RWPE2 (cell line): ENCODE measurements at regions not wholly inside any gene's neighbourhood (a gene's known extent, or its start where the extent isn't known, plus 50 kb on each side); places are given as distances from the start of the nearest gene placed in this dataset.
"Not testable (repeated sequence)": the region's sequence is repeated elsewhere in the genome, so short reads cannot be mapped to it uniquely, and the experiment has no call there.

ENCODE experiments used
- ATAC-seq: fragments of 200-7000 bp; cut with Tn5 transposase; 3 replicates; pipeline ENCODE4 v1.9.1; 2021; ENCODE audit warnings: low read depth
- DNase-seq: peaks from one replicate; pipeline ENCODE4 v3.0.0-alpha.2; 2020; ENCODE audit warnings: low spot score
- H3K27ac ChIP-seq: fragments of 450-650 bp; 2 replicates; pipeline ENCODE4 v1.5.1; 2017; ENCODE audit warnings: mild to moderate bottlenecking; ENCODE audit not compliant: poor library complexity, severe bottlenecking
- H3K27me3 ChIP-seq: fragments of 250-450 bp; sonication (Bioruptor Pico); 2 replicates; pipeline ENCODE4 v1.5.1; 2021; ENCODE audit warnings: mild to moderate bottlenecking, moderate library complexity; ENCODE audit not compliant: insufficient read depth, poor library complexity, severe bottlenecking
- H3K36me3 ChIP-seq: fragments of 250-450 bp; sonication (Bioruptor Pico); 2 replicates; pipeline ENCODE4 v1.5.1; 2020; ENCODE audit warnings: low read depth, mild to moderate bottlenecking, moderate library complexity
- H3K4me1 ChIP-seq: fragments of 250-450 bp; sonication (Bioruptor Pico); 2 replicates; pipeline ENCODE4 v1.5.1; 2021; ENCODE audit warnings: mild to moderate bottlenecking, moderate library complexity; ENCODE audit not compliant: insufficient read depth, poor library complexity, severe bottlenecking
- H3K4me3 ChIP-seq: fragments of 250-450 bp; sonication (Bioruptor Pico); 2 replicates; pipeline ENCODE4 v1.5.1; 2021; ENCODE audit warnings: mild to moderate bottlenecking, moderate library complexity; ENCODE audit not compliant: severe bottlenecking
- H3K9me3 ChIP-seq: fragments of 250-450 bp; sonication (Bioruptor Pico); 2 replicates; pipeline ENCODE4 v1.5.1; 2021; ENCODE audit warnings: mild to moderate bottlenecking, moderate library complexity; ENCODE audit not compliant: severe bottlenecking

DNA sequence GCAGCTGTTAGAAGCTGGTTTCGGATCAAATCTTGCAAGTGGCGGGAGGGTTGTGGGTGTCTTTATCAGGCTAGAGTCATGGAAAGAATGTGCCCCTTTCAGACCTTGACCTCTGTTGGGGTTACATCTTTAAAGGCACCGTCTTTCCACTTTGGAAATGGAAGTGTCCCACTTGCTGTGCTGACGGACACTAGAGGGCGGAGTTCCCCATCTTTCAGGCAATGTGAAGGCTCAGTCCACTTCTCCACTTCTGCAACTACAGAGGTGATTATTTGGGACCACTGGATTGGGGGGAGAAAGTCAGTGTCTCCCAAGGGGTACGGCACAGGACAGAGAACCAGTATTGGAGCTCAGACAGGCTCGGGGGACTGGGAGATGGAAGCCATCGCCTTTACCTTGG is 3990.7 kb upstream of the TPTE start:
- ATAC-seq = peak; percentile 61
- not testable (repeated sequence) for H3K27me3 ChIP-seq, H3K36me3 ChIP-seq, H3K27ac ChIP-seq, DNase-seq, H3K4me3 ChIP-seq, H3K9me3 ChIP-seq, H3K4me1 ChIP-seq

GRCh38 chr21:6533261-6533660 is 3988.1 kb upstream of the TPTE start:
- not testable (repeated sequence) for H3K4me1 ChIP-seq, H3K27ac ChIP-seq, H3K27me3 ChIP-seq, ATAC-seq, H3K36me3 ChIP-seq, DNase-seq, H3K9me3 ChIP-seq, H3K4me3 ChIP-seq

DNA sequence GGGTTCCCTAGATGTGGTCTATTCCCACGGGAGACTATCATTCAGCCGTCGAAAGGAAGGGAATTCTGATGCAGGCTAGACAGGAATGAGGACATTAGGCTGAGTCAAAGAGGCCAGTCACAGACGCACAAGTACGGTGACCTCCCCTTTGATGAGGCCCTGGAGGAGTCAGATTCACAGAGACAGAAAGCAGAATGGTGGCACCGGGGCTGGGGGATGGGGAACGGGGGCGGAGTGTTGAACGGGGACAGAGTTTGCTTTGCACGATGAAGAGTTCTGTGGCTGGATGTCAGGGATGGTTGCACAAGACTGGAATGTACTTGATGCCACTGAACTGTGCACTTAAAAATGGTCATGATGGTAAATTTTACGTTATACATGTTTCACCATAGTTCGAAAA is 3983.1 kb upstream of the TPTE start:
- not testable (repeated sequence) for H3K4me1 ChIP-seq, ATAC-seq, DNase-seq, H3K9me3 ChIP-seq, H3K27me3 ChIP-seq, H3K36me3 ChIP-seq, H3K4me3 ChIP-seq, H3K27ac ChIP-seq

DNA sequence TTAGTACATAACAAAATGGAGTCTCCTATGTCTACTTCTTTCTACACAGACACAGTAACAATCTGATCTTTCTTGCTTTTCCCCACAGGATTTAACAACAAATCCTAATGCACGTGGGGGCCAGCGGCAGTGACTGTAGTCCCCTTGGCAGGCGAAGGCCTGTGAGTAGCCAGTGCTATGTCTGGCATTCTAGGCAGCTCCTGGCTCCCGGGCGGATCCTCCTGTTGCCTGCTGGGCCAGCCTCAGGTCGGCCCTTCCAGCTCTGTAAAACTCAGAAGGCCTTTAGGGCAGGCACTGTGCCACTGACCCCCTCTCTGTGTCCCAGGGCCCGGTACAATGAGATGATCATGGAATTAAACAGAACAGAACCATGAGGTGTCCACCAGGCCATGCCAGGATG is 3981.7 kb upstream of the TPTE start:
- not testable (repeated sequence) for H3K27ac ChIP-seq, H3K4me1 ChIP-seq, H3K9me3 ChIP-seq, H3K27me3 ChIP-seq, ATAC-seq, H3K36me3 ChIP-seq, H3K4me3 ChIP-seq, DNase-seq

GRCh38 chr21:6541036-6541435 is 3980.3 kb upstream of the TPTE start:
- not testable (repeated sequence) for DNase-seq, H3K27me3 ChIP-seq, H3K4me3 ChIP-seq, ATAC-seq, H3K36me3 ChIP-seq, H3K4me1 ChIP-seq, H3K27ac ChIP-seq, H3K9me3 ChIP-seq

- ATAC-seq, H3K27me3 ChIP-seq, H3K9me3 ChIP-seq, H3K4me3 ChIP-seq, DNase-seq, H3K36me3 ChIP-seq, H3K4me1 ChIP-seq, H3K27ac ChIP-seq: not testable (repeated sequence)
These were observed 3976.1 kb upstream of the TPTE start for GRCh38 chr21:6545288-6545687.

DNA sequence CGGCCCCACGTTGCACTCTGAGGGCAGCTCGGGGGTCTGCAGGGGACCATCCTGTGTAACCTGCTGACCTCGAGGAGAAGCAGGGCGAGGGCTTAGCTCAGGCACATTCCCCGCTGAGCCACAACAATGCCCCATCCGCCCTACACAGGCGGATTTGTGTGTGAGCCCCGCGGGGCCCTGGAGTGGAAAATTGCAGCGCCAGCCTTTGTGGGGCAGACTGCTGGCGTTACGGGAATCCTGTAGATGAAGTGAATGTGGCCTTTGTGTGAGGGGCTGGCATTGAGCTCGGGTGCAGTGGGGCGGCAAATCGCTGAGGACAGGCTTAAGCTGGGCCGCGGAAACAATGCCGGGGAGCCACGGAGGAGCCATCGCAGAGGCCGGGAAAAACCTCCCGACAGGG is 3970.3 kb upstream of the TPTE start:
- not testable (repeated sequence) for H3K36me3 ChIP-seq, H3K27ac ChIP-seq, H3K27me3 ChIP-seq, H3K4me1 ChIP-seq, H3K9me3 ChIP-seq, DNase-seq, ATAC-seq, H3K4me3 ChIP-seq

DNA sequence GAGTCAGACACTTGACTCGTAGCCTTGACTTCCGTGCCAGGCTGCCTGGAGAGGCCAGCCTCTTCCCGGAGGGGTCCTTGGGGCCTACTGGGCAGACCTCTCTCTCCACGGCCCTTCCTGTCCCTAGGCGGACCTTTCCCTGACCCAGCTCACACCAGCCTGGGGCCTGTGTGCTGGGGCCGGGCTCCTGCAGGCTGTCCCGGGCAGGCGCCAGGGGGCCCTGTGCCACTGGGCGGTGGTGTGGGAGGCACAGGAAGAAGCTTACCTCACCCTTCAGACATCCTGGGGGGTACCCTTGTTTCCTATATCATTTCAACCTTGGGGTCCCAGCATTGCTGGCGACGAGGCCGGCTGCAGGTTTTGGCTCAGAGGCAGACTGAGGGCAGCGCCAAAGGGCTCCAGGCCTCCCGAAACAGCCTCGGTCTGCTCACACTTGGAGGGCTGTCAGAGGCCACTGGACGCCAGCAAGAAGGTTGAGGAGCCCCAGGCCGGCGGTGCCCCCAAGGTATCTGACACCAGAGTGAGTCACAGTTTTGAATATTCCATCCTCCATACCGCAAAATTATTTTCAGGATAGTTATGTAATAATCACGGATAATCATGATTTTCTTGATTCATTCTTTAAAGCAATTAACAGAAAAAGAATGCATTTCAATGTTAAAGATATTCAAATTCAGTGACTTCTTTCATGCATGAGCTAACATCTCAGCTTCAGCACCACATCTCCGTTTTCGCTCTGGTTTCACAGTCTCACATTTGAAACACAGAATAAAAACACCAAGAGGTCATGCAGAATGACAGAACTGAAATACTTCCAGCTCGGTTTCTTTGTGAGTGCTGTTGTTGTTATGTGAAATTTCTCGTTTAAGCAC is 3967.6 kb upstream of the TPTE start:
- H3K9me3 ChIP-seq, H3K4me1 ChIP-seq, DNase-seq, H3K36me3 ChIP-seq, H3K4me3 ChIP-seq, H3K27ac ChIP-seq, H3K27me3 ChIP-seq: not testable (repeated sequence)
- ATAC-seq = peak; percentile 73

DNA sequence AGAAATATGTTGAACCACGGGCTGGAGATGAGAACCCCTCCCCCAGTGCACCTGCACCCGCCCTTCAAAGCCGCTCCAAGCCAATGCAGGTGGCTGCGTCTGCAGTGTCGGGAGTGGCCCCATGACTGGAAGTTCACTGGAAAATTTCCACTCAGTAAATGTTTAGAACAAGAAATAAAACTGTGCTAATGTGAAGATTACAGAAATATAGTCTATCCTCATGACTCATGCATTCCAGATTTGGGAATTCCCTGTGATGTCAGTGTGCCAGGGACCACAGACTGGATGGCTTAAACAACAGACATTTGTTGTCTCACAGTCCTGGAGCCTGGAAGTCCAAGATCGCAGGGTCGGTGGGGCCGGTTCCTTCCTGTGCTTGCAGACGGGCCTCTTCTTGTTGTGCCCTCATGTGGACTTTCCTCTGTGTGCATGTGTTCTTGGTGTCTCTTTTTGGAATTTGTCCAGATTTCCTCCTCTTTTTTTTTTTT is 3967.0 kb upstream of the TPTE start:
- H3K4me3 ChIP-seq, H3K36me3 ChIP-seq, H3K27ac ChIP-seq, H3K9me3 ChIP-seq, H3K4me1 ChIP-seq, DNase-seq, H3K27me3 ChIP-seq: not testable (repeated sequence)
- ATAC-seq = peak; percentile 82

DNA sequence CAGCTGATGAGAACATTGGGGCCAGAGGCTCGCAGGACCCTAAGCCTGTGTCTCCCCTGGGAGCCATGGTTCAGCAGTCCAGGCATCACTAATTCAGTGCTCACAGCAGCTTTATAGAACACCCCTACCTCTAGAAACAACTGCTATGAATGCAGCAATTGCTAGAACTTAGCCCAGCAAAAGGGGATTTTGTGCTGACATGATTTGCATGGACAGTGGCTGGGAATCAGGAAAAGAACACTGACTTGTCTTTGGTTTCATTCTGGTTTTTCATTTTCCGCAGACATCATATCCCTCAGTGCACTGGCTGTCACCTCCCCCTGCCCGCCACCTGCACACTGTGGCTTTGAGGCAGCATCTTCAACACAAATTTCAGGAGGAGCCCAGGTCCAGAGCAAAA is 3964.9 kb upstream of the TPTE start:
- not testable (repeated sequence) for H3K4me3 ChIP-seq, H3K9me3 ChIP-seq, H3K36me3 ChIP-seq, H3K27ac ChIP-seq, H3K4me1 ChIP-seq, ATAC-seq, H3K27me3 ChIP-seq, DNase-seq

DNA sequence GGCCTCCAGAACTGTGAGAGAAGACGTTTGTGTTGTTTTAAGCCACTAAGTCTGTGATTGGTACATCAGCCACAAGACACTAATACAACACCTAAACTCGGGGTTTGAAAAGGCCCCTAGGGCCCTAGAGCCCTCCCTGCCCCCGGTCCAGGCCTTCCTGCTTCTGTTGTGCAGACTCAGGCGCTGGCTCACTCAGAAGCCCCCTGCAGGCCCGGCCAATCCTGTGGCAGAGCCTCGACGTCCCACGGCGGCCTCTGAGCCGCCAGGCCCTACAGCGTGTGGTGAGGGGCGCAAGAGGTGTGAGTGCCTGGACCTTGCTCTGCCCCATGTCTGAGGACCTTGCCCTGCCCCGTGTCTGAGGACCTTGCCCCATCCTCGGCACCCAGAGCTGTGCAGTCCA is 3964.0 kb upstream of the TPTE start:
- H3K9me3 ChIP-seq, H3K27ac ChIP-seq, H3K4me3 ChIP-seq, H3K4me1 ChIP-seq, ATAC-seq, H3K36me3 ChIP-seq, H3K27me3 ChIP-seq, DNase-seq: not testable (repeated sequence)

DNA sequence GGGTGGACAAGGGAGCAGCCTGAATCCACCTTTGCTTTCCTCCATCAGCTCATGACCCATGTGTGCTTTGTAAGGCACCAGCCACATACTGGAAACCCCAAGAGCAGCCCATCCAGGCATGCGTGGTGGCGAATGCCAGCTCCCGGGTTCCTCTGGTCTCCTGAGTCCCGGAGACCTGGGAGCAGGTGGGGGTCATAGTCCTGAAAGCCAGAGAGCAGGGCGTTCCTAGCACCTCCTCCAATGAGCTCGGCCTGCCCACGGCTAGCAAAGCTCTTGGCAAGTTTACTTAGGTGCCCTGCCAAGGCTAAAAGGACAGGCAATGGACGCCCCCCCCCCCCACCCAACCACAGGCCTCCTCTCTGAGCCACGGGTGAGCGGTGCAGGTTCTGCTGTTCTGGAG is 3960.2 kb upstream of the TPTE start:
- not testable (repeated sequence) for DNase-seq, ATAC-seq, H3K27me3 ChIP-seq, H3K9me3 ChIP-seq, H3K4me3 ChIP-seq, H3K36me3 ChIP-seq, H3K27ac ChIP-seq, H3K4me1 ChIP-seq
